Peyer's patch (tissue), 4 donors: ENCODE measurements at regions not wholly inside any gene's neighbourhood (a gene's known extent, or its start where the extent isn't known, plus 50 kb on each side); places are given as distances from the start of the nearest gene placed in this dataset.

ENCODE experiments used
- CTCF ChIP-seq, 6 experiments: fragments of 450-650 bp in 4 of 6; fragments of 200-600 bp in 2 of 6; sonication (generic) in 1 of 6; IDR thresholded peaks; one replicate each; pipeline ENCODE4 v1.5.1; 2017 to 2019; ENCODE audit warnings: antibody characterized with exemption in 6 of 6, mild to moderate bottlenecking in 3 of 6, moderate library complexity in 1 of 6
- POLR2A ChIP-seq, 2 donors: fragments of 450-650 bp; IDR thresholded peaks; one replicate each; pipeline ENCODE4 v1.5.1; 2017; ENCODE audit warnings: antibody characterized with exemption in 2 of 2, mild to moderate bottlenecking in 2 of 2, moderate library complexity in 2 of 2

- TF ChIP-seq CTCF (IDR thresholded peaks at IDR 0.05): no peak
- no peak for TF ChIP-seq POLR2A (IDR thresholded peaks at IDR 0.05)
Measured at GRCh38 chr22:34763496-34763895, 302.5 kb upstream of the ISX start.
